Activated CD4-positive, alpha-beta T cell treated with anti-CD3 and anti-CD28 coated beads, Interleukin-10, Interleukin-2, amounts not matched to agents 100 ng/mL and 50 ng/mL, durations not matched to agents 16 hours and 8 hours (primary cell): ENCODE measurements at regions not wholly inside any gene's neighbourhood (a gene's known extent, or its start where the extent isn't known, plus 50 kb on each side); places are given as distances from the start of the nearest gene placed in this dataset.

Experiments used
- DNase-seq: peaks from one replicate; pipeline ENCODE4 v3.0.0-alpha.2; 2020

- DNase-seq, result peak; percentile 46
Measured at GRCh38 chr13:29922896-29923295, 72.5 kb upstream of the UBL3 start.

DNA sequence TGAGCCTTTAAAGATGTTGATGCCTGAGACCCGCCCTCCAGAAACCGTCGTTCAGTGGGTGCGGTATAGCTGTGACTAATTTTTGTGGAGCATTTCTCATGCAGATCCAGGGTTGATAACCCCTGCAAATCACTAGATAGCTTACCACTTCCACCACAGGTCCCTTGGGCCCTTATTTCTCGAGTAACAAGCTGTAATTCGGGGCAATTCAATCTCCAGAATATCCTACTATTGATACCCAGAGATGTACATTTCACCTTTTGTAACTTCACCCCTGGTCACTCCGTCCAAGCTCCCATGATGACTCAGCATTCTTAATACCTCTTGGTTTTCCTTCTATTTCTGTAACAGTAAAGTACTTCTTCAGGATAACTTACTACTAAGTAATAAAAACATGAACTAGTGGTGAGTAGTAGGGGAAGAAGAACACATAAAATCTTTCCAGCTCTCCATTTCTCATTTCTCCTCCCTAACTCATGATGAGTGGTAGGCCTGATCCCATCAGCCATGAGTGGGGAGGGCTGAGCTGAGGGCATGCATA is 71.9 kb upstream of the UBL3 start:
- peak; percentile 11 for DNase-seq

- no peak for DNase-seq
Measured at GRCh38 chr13:29921542-29921941, 71.1 kb upstream of the UBL3 start.

DNA sequence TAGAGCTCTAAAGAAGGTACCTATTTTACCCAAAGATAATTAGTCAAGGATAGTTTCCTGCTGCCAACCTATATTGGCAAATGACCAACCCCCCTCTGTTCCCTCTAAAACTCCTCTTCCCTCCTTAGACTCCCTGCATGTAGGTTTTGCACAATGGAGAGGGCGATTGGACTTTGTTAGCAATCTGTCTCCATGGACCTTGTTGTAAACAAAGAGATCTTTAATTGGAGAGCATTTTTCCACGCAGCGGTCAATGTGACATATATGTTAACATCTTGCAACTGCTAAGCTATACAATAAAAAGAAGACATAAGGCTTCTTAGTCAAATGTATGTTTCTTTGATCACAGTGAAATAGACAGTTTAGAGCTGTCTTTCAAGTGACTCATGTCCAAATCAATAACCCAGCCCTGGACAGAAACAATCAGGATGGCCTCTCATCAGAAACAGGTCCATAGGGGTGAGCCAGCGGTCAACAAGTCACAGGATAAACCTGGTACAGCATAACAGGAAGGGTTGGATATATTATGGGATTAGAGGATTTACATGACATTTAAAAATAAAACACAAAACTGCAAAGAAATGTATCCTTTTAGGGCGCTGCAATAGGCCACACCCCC is 69.7 kb upstream of the UBL3 start:
- no peak for DNase-seq

- no peak for DNase-seq
Measured at GRCh38 chr13:29918845-29919244, 68.4 kb upstream of the UBL3 start.

DNA sequence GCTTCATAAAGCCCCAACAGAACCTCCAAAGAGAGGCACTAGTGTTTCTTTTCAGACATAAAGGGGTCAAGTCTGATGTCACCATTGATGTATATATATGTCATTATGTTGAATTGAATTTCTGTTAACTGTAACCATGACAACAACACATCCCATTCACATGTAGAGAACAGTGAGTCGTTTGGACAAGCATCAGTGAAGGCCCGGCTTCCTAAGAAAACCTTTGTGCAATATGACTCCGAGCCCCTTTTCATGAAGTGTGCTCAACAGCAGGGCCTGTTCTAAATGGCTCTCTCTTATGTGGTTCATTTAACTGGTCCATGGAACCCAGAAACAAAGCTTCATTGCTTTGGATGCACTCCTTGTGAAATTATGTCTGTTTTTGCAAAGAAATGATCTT is 67.2 kb upstream of the UBL3 start:
- DNase-seq, result no peak

GRCh38 chr13:29914581-29914980 is 64.2 kb upstream of the UBL3 start:
- no peak for DNase-seq

DNA sequence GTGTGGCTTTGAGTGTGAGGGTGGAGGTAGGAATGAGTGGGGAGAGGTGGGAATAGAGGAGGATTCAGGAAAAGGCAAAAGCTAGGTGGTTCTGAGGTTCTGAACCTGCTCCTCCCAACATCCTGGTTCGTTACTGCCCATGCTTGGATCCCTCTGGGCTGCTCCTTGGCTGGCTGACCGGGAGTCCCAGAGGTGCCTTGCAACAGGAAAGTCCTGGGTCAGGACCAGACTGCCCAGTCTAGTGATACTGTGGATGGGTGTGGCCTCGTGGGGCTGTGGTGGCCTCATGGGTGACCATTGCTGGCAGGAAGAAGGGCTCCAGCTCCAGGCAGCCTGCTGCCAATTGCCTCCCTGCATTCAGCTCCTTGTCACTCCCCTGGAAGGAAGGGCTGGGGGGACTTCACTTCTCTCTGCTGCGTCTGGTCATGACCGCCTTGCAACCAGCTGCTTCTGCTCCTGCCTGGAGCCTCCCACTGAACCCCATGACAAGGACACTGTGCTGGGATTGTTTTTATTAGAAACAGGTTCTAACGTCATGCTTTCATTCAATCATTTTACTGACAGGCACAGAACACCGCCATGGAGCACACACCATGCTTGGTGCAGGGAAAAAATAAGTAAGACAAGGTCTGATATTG is 61.5 kb upstream of the UBL3 start:
- DNase-seq, result no peak

DNA sequence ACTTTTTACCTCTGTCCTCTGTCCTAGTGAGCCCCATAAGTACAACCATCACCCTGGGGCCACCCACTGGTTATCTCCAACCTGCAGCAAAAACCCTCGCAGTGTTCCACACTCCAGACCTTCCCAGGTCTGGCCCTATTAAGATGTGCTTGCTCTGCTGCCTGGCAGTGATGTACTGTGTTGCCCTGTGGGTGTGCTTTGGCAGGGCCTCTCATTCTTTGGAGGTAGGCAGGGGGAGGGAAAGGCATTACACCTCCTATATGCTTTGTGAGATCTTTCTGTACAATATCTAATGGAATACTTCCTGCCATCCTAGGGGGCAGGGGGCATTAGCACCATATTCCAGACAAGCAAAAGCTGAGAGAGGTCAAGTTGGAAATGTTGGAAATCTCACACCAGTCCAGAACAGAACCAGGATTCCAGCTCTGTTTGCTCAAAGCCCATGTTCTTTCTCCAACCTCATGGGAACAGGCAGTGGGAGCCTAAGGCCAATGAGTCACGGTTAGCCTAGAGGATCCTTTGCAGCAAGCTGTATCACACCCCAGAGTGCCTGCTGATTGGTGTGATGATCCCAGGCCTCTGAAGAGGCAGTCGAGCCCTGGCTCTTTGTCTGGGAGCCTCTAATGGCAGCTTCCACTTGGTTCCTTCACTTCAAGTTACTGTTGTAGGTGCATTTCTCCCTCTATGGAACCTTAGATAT is 59.7 kb upstream of the UBL3 start:
- DNase-seq, result no peak

GRCh38 chr13:29909081-29909730 is 58.8 kb upstream of the UBL3 start:
- no peak for DNase-seq

GRCh38 chr13:29908416-29909080 is 58.1 kb upstream of the UBL3 start:
- no peak for DNase-seq

GRCh38 chr13:29907670-29908069 is 57.3 kb upstream of the UBL3 start:
- peak; percentile 49 for DNase-seq

GRCh38 chr13:29906432-29907011 is 56.1 kb upstream of the UBL3 start:
- DNase-seq, result no peak

- no peak for DNase-seq
Measured at GRCh38 chr13:29905845-29906244, 55.4 kb upstream of the UBL3 start.

- DNase-seq, result no peak
Measured at GRCh38 chr13:29903996-29904395, 53.6 kb upstream of the UBL3 start.

GRCh38 chr13:29903543-29903942 is 53.1 kb upstream of the UBL3 start:
- no peak for DNase-seq

GRCh38 chr13:29902632-29903305 is 52.4 kb upstream of the UBL3 start:
- DNase-seq, result no peak

GRCh38 chr13:29901710-29902631 is 51.6 kb upstream of the UBL3 start:
- DNase-seq, result peak; percentile 20
